IPS-15b (cell line): ENCODE measurements at regions not wholly inside any gene's neighbourhood (a gene's known extent, or its start where the extent isn't known, plus 50 kb on each side); places are given as distances from the start of the nearest gene placed in this dataset.
"Not testable (repeated sequence)": the region's sequence is repeated elsewhere in the genome, so short reads cannot be mapped to it uniquely, and the experiment has no call there.

Experiments
- H3K27me3 ChIP-seq: one replicate; pipeline ENCODE4 v1.6.1; 2013; ENCODE audit warnings: low read length; ENCODE audit not compliant: control insufficient read depth, insufficient read depth
- H3K36me3 ChIP-seq: one replicate; pipeline ENCODE4 v1.6.1; 2013; ENCODE audit warnings: low read length; ENCODE audit not compliant: control insufficient read depth, insufficient read depth
- H3K4me1 ChIP-seq: one replicate; pipeline ENCODE4 v1.6.1; 2013; ENCODE audit warnings: mild to moderate bottlenecking, low read length; ENCODE audit not compliant: control insufficient read depth, insufficient read depth
- H3K4me3 ChIP-seq: one replicate; pipeline ENCODE4 v1.5.1; 2013; ENCODE audit warnings: low read depth, low read length
- H3K9ac ChIP-seq: one replicate; pipeline ENCODE4 v1.6.1; 2013; ENCODE audit warnings: low read depth, mild to moderate bottlenecking, low read length
- H3K9me3 ChIP-seq: one replicate; pipeline ENCODE4 v1.6.1; 2013; ENCODE audit warnings: mild to moderate bottlenecking, low read length; ENCODE audit not compliant: control insufficient read depth, insufficient read depth

GRCh38 chr6:117761610-117762009 is 86.3 kb downstream of the NUS1 start:
- H3K4me1 ChIP-seq = no peaks in the 10 kb centered on the region
- H3K9ac ChIP-seq = no peak overlapping the region
- no peaks in the 10 kb centered on the region for H3K27me3 ChIP-seq
- no peaks in the 10 kb centered on the region for H3K36me3 ChIP-seq
- no peak overlapping the region for H3K4me3 ChIP-seq
- no peaks in the 10 kb centered on the region for H3K9me3 ChIP-seq

- Histone ChIP-seq H3K4me3 (no peak overlapping the region), H3K9ac (no peak overlapping the region), H3K27me3 (no peaks in the 10 kb centered on the region), H3K36me3 (no peaks in the 10 kb centered on the region), H3K9me3 (no peaks in the 10 kb centered on the region), H3K4me1 (no peaks in the 10 kb centered on the region)
Measured at GRCh38 chr6:117771403-117771802, 96.1 kb downstream of the NUS1 start.

- Histone ChIP-seq H3K9me3 (no peaks in the 10 kb centered on the region), H3K36me3 (no peaks in the 10 kb centered on the region), H3K4me1 (no peaks in the 10 kb centered on the region), H3K4me3 (no peak overlapping the region), H3K27me3 (no peaks in the 10 kb centered on the region), H3K9ac (no peak overlapping the region)
Measured at GRCh38 chr6:117776441-117776840, 101.2 kb downstream of the NUS1 start.

GRCh38 chr6:117781550-117781949 is 106.3 kb downstream of the NUS1 start:
- H3K36me3 ChIP-seq = no peaks in the 10 kb centered on the region
- no peak overlapping the region for H3K9ac ChIP-seq
- no peak overlapping the region for H3K4me3 ChIP-seq
- H3K9me3 ChIP-seq = no peaks in the 10 kb centered on the region
- H3K27me3 ChIP-seq = no peaks in the 10 kb centered on the region
- no peaks in the 10 kb centered on the region for H3K4me1 ChIP-seq

- Histone ChIP-seq H3K9me3 (no peaks in the 10 kb centered on the region), H3K4me3 (no peak overlapping the region), H3K9ac (no peak overlapping the region), H3K27me3 (no peaks in the 10 kb centered on the region), H3K36me3 (no peaks in the 10 kb centered on the region), H3K4me1 (no peaks in the 10 kb centered on the region)
Measured at GRCh38 chr6:117783279-117783678, 108.0 kb downstream of the NUS1 start.

GRCh38 chr6:117791012-117791411 is 115.7 kb downstream of the NUS1 start:
- H3K36me3 ChIP-seq = no peaks in the 10 kb centered on the region
- no peaks in the 10 kb centered on the region for H3K9me3 ChIP-seq
- peaks cover 8% of the 10 kb centered on the region for H3K4me1 ChIP-seq
- no peak overlapping the region for H3K9ac ChIP-seq
- no peak overlapping the region for H3K4me3 ChIP-seq
- no peaks in the 10 kb centered on the region for H3K27me3 ChIP-seq

- Histone ChIP-seq H3K27me3 (no peaks in the 10 kb centered on the region), H3K4me3 (no peak overlapping the region), H3K9ac (peak overlapping the region; percentile 16), H3K36me3 (no peaks in the 10 kb centered on the region), H3K4me1 (peaks cover 10% of the 10 kb centered on the region), H3K9me3 (no peaks in the 10 kb centered on the region)
Measured at GRCh38 chr6:117795234-117795633, 111.8 kb upstream of the SLC35F1 start.

GRCh38 chr6:117798819-117799218 is 108.2 kb upstream of the SLC35F1 start:
- H3K9me3 ChIP-seq, H3K27me3 ChIP-seq, H3K9ac ChIP-seq, H3K4me3 ChIP-seq, H3K36me3 ChIP-seq: not testable (repeated sequence)
- H3K4me1 ChIP-seq = peaks cover 10% of the 10 kb centered on the region

GRCh38 chr6:117810269-117810668 is 96.8 kb upstream of the SLC35F1 start:
- Histone ChIP-seq H3K9ac (no peak overlapping the region), H3K36me3 (no peaks in the 10 kb centered on the region), H3K4me3 (no peak overlapping the region), H3K9me3 (no peaks in the 10 kb centered on the region), H3K27me3 (no peaks in the 10 kb centered on the region), H3K4me1 (no peaks in the 10 kb centered on the region)

GRCh38 chr6:117817499-117817898 is 89.6 kb upstream of the SLC35F1 start:
- Histone ChIP-seq H3K4me3 (no peak overlapping the region), H3K27me3 (no peaks in the 10 kb centered on the region), H3K9me3 (no peaks in the 10 kb centered on the region), H3K4me1 (no peaks in the 10 kb centered on the region), H3K9ac (no peak overlapping the region), H3K36me3 (no peaks in the 10 kb centered on the region)

- no peaks in the 10 kb centered on the region for H3K4me1 ChIP-seq
- H3K36me3 ChIP-seq = no peaks in the 10 kb centered on the region
- no peaks in the 10 kb centered on the region for H3K9me3 ChIP-seq
- no peak overlapping the region for H3K4me3 ChIP-seq
- no peaks in the 10 kb centered on the region for H3K27me3 ChIP-seq
- H3K9ac ChIP-seq = no peak overlapping the region
Measured at GRCh38 chr6:117817992-117818391, 89.1 kb upstream of the SLC35F1 start.

GRCh38 chr6:117818449-117818848 is 88.6 kb upstream of the SLC35F1 start:
- no peak overlapping the region for H3K9ac ChIP-seq
- no peaks in the 10 kb centered on the region for H3K4me1 ChIP-seq
- H3K27me3 ChIP-seq = no peaks in the 10 kb centered on the region
- H3K4me3 ChIP-seq = no peak overlapping the region
- H3K36me3 ChIP-seq = no peaks in the 10 kb centered on the region
- no peaks in the 10 kb centered on the region for H3K9me3 ChIP-seq
